ENCODE measurements at regions not wholly inside any gene's neighbourhood (a gene's known extent, or its start where the extent isn't known, plus 50 kb on each side); places are given as distances from the start of the nearest gene placed in this dataset.

DNA sequence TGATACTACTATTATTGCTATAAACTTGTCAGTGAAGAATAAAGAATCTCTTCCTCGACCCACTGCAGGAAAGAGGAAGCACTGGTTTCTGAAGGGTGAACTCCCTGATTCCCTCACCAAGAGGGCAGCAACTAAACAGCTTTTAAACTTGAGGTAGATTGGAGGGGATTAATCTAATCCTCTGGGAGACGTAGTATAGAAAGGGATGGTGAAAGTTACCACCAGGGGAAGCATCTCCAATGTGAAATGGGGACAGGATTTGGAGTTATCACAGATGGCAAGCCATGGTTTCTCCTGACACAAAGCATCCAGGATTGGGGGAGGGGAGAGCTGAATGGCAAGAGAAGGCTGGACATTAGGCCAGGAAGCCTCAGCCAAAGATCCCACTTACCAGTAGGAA is 62.7 kb upstream of the PTPN13 start:
- H3K9me3 ChIP-seq = no peaks in the 10 kb centered on the region
- no peak for TF ChIP-seq POLR2A (IDR thresholded peaks at IDR 0.05)
- TF ChIP-seq, protein P1, sequence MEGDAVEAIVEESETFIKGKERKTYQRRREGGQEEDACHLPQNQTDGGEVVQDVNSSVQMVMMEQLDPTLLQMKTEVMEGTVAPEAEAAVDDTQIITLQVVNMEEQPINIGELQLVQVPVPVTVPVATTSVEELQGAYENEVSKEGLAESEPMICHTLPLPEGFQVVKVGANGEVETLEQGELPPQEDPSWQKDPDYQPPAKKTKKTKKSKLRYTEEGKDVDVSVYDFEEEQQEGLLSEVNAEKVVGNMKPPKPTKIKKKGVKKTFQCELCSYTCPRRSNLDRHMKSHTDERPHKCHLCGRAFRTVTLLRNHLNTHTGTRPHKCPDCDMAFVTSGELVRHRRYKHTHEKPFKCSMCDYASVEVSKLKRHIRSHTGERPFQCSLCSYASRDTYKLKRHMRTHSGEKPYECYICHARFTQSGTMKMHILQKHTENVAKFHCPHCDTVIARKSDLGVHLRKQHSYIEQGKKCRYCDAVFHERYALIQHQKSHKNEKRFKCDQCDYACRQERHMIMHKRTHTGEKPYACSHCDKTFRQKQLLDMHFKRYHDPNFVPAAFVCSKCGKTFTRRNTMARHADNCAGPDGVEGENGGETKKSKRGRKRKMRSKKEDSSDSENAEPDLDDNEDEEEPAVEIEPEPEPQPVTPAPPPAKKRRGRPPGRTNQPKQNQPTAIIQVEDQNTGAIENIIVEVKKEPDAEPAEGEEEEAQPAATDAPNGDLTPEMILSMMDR (IDR thresholded peaks at IDR 0.05) = no peak
- TF ChIP-seq EP300 (IDR thresholded peaks at IDR 0.05) = no peak
- no peak for TF ChIP-seq POLR2AphosphoS5 (IDR thresholded peaks at IDR 0.05)
- ATAC-seq = no peak
- no peaks in the 10 kb centered on the region for H3K4me1 ChIP-seq
- H3K4me3 ChIP-seq = no peak overlapping the region
- H3K36me3 ChIP-seq = no peaks in the 10 kb centered on the region
- 78 to 83% methylated on average over 1 to 2 of the region's 2 CpGs for WGBS, 2 donors (ENCODE audit: low coverage in 1 of 2)
- H3K27ac ChIP-seq = no peak overlapping the region
- H3K27me3 ChIP-seq = no peaks in the 10 kb centered on the region

DNA sequence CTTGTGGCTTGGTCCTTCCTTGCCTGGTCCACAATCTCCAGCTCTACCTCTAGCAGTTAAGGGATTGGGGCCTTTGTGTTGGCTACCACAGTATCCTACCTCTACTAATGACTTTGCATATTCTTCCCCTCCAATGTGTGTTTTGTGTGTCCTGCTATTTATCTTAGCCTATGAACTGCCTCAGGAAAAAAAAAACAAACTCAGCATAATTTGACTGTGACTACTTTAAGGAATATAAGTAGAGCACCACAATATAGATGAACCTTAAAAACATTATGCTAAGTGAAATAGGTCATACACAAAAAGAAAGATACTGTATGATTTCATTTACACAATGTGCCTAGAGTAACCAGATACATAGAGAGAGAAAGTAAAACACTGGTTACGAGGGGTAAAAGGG is 61.3 kb upstream of the PTPN13 start:
- TF ChIP-seq, protein P1 (IDR thresholded peaks at IDR 0.05) = no peak
- TF ChIP-seq POLR2AphosphoS5 (IDR thresholded peaks at IDR 0.05) = no peak
- no peak for TF ChIP-seq POLR2A (IDR thresholded peaks at IDR 0.05)
- no peak for TF ChIP-seq EP300 (IDR thresholded peaks at IDR 0.05)
- no peaks in the 10 kb centered on the region for H3K27me3 ChIP-seq
- no peaks in the 10 kb centered on the region for H3K36me3 ChIP-seq
- 71 to 80% methylated on average over 1 of the region's 1 CpG for WGBS, 2 donors (ENCODE audit: low coverage in 1 of 2)
- no peaks in the 10 kb centered on the region for H3K9me3 ChIP-seq
- no peak for ATAC-seq
- H3K4me3 ChIP-seq = no peak overlapping the region
- no peaks in the 10 kb centered on the region for H3K4me1 ChIP-seq
- no peak overlapping the region for H3K27ac ChIP-seq

DNA sequence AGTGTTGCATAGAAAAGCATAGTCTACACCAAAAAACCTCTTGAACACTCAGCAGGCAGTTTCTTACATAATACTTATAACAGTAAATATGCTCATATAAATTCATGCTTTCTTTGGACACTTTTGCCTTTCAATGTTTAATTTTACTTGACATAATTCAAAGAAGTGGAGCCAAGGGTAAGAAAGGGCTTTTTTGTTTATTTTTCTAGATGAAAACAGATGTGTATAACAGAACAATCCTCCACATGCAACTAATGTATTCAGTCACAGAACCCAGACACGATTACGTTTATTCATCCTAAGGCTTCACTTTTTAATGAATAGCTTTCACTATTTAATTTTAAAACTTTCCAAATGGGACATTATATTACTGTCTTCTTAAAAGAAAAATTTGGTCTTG is 58.0 kb upstream of the PTPN13 start:
- TF ChIP-seq EP300 (IDR thresholded peaks at IDR 0.05) (no peak), POLR2AphosphoS5 (IDR thresholded peaks at IDR 0.05) (no peak), POLR2A (IDR thresholded peaks at IDR 0.05) (no peak)
- TF ChIP-seq, protein P1 (IDR thresholded peaks at IDR 0.05) = no peak
- H3K27ac ChIP-seq = no peak overlapping the region
- no peaks in the 10 kb centered on the region for H3K27me3 ChIP-seq
- H3K9me3 ChIP-seq = no peaks in the 10 kb centered on the region
- WGBS, 2 donors (ENCODE audit: low coverage in 1 of 2) = 25 to 32% methylated on average over 2 of the region's 2 CpGs
- no peak for ATAC-seq
- no peaks in the 10 kb centered on the region for H3K36me3 ChIP-seq
- H3K4me3 ChIP-seq = no peak overlapping the region
- H3K4me1 ChIP-seq = no peaks in the 10 kb centered on the region

DNA sequence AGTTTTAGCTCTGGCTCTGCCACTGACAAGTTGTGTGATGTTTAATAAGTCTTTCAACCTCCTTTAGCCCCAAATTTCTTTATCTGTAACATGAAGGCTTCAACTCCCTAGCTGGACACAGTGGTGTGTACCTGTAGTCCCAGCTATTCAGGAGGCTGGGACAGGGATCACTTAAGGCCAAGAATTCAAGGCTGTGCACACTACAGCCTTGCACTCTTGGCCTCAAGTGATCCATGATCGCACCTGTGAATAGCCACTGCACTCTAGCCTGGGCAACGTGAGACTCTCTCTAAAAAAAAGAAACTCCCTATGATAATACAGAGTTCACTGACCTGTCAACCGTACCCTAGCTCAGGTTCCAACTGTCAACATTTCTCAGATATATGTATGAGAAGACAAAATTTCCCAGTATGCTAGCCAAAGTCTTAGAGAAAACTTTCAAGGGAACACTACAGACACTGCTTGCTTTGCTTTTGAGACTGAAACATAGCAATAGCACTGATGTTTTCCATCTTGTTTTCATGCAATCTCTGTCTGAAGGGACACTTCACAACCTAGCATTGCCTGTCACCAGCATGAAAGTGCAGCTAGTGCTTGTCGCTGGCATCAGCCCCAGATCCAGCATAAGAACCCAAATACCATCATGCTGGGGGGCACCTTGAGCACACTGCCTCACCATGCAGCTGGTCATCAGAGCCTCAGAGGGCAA is 51.6 kb upstream of the PTPN13 start:
- Histone ChIP-seq H3K9me3 (no peaks in the 10 kb centered on the region), H3K36me3 (no peaks in the 10 kb centered on the region), H3K27me3 (no peaks in the 10 kb centered on the region), H3K27ac (no peak overlapping the region), H3K4me3 (no peak overlapping the region), H3K4me1 (no peaks in the 10 kb centered on the region)
- no peak for ATAC-seq
- 64 to 96% methylated on average over 3 to 4 of the region's 4 CpGs for WGBS, 2 donors (ENCODE audit: low coverage in 1 of 2)
- TF ChIP-seq EP300 (IDR thresholded peaks at IDR 0.05) (no peak), POLR2AphosphoS5 (IDR thresholded peaks at IDR 0.05) (no peak), POLR2A (IDR thresholded peaks at IDR 0.05) (no peak)
- TF ChIP-seq, protein P1 (IDR thresholded peaks at IDR 0.05) = no peak

DNA sequence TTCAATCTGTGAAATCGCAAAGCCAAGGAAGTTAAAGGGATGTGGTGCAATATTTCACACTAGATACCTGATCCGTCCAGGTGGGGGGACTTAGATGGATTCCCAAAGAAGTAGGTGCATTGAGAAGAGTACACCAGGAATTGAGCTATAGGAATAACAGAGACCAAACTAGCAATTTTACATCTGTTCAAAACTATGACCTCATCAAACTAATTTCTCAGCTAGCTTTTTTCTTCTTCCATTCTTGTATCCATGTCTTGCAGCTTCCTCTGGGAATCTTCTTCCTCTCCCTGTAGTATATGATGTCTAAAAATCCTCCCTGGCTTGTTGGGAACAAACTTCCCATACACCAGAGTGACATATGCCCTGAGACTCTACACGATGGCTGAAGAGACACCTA is 51.0 kb upstream of the PTPN13 start:
- Histone ChIP-seq H3K9me3 (no peaks in the 10 kb centered on the region), H3K4me3 (no peak overlapping the region), H3K4me1 (no peaks in the 10 kb centered on the region), H3K27ac (no peak overlapping the region), H3K36me3 (no peaks in the 10 kb centered on the region), H3K27me3 (no peaks in the 10 kb centered on the region)
- TF ChIP-seq EP300 (IDR thresholded peaks at IDR 0.05) (no peak), POLR2AphosphoS5 (IDR thresholded peaks at IDR 0.05) (no peak), POLR2A (IDR thresholded peaks at IDR 0.05) (no peak)
- TF ChIP-seq, protein P1 (IDR thresholded peaks at IDR 0.05) = no peak
- WGBS, 2 donors (ENCODE audit: low coverage in 1 of 2) = 82 to 100% methylated on average over 1 to 3 of the region's 3 CpGs
- no peak for ATAC-seq

All from gastroesophageal sphincter (tissue), 4 donors.